ENCODE measurements at regions not wholly inside any gene's neighbourhood (a gene's known extent, or its start where the extent isn't known, plus 50 kb on each side); places are given as distances from the start of the nearest gene placed in this dataset.

- Histone ChIP-seq H3K23me2 (ENCODE audit: low read depth, low read length) (no peaks in the 10 kb centered on the region), H3K9ac (replicated peaks in 1 of 4; ENCODE audit: extremely low read depth in 1 of 4, low read depth in 3 of 4, low read length in 3 of 4) (no peak overlapping the region), H3K36me3 (ENCODE audit: control insufficient read depth in 2 of 4, insufficient read depth in 4 of 4, low read length in 3 of 4) (no peaks in the 10 kb centered on the region), H2BK15ac (ENCODE audit: low read length) (no peak overlapping the region), H3K79me2 (ENCODE audit: control insufficient read depth in 1 of 2, insufficient read depth in 2 of 2, low read length in 2 of 2) (no peaks in the 10 kb centered on the region), H3K4me1 (replicated peaks in 1 of 4; ENCODE audit: control insufficient read depth in 3 of 4, insufficient read depth in 4 of 4, low read length in 3 of 4) (peaks cover 0 to 11% (median 0%) of the 10 kb centered on the region in 4 experiments; a peak in 1 of 7 replicates), H2BK120ac (replicated peaks; ENCODE audit: low read depth, low read length) (no peak overlapping the region), H4K5ac (ENCODE audit: insufficient read length, low read depth, low read length) (no peak overlapping the region), H3K27ac (ENCODE audit: low read depth, low read length) (no peak overlapping the region), H2BK12ac (ENCODE audit: low read depth, low read length) (no peak overlapping the region), H3K79me1 (ENCODE audit: low read depth, low read length) (no peaks in the 10 kb centered on the region), H3K56ac (replicated peaks; ENCODE audit: insufficient read length, low read depth, low read length) (no peak overlapping the region), H3K18ac (ENCODE audit: extremely low read depth, low read length) (no peak overlapping the region), H3K4me2 (ENCODE audit: insufficient read depth in 1 of 2, low read depth in 2 of 2, low read length in 2 of 2) (no peak overlapping the region), H3K4ac (replicated peaks; ENCODE audit: insufficient read length, low read depth, low read length) (no peak overlapping the region), H3K23ac (ENCODE audit: insufficient read length) (no peak overlapping the region), H2BK20ac (ENCODE audit: low read length) (no peak overlapping the region), H3K4me3 (ENCODE audit: extremely low read depth in 1 of 4, insufficient read depth in 2 of 4, low read depth in 3 of 4, low read length in 4 of 4) (no peak overlapping the region), H2BK5ac (ENCODE audit: low read depth, low read length) (no peak overlapping the region), H4K20me1 (replicated peaks in 1 of 2; ENCODE audit: control insufficient read depth in 1 of 2, insufficient read depth in 2 of 2, low read length in 2 of 2) (no peaks in the 10 kb centered on the region), H4K8ac (ENCODE audit: extremely low read depth, insufficient read depth, low read length) (no peak overlapping the region), H4K91ac (replicated peaks; ENCODE audit: insufficient read length, low read length) (no peak overlapping the region), H2AFZ (ENCODE audit: low read length) (no peak overlapping the region), H3K9me3 (ENCODE audit: insufficient read depth in 2 of 2, low read depth in 1 of 2, low read length in 1 of 2) (no peaks in the 10 kb centered on the region), H3K27me3 (replicated peaks in 1 of 4; ENCODE audit: control insufficient read depth in 3 of 4, extremely low read depth in 1 of 4, insufficient read depth in 3 of 4, low read length in 3 of 4) (no peaks in the 10 kb centered on the region), H2AK5ac (ENCODE audit: low read depth, low read length) (no peak overlapping the region), H3K14ac (ENCODE audit: insufficient read length) (no peak overlapping the region)
- DNase-seq (ENCODE audit: low read depth in 1 of 2, low spot score in 2 of 2) = no peak
- TF ChIP-seq E2F6 (IDR thresholded peaks at IDR 0.05) (0 out of 2 replicates have a peak, but pooled peaks have one; percentile 37), ASH2L (IDR thresholded peaks at IDR 0.05; ENCODE audit: low read length) (peak; percentile 36), TEAD4 (IDR thresholded peaks at IDR 0.05; ENCODE audit: low read depth, low read length) (0 out of 2 replicates have a peak, but pooled peaks have one; percentile 18), BRCA1 (IDR thresholded peaks at IDR 0.05; ENCODE audit: low read depth, low read length) (peak; percentile 46; the same call in 1 of the 2 replicates), EZH2 (IDR thresholded peaks at IDR 0.05; ENCODE audit: low read depth, low read length, severe bottlenecking) (no peak), SP1 (IDR thresholded peaks at IDR 0.05; ENCODE audit: low read depth, low read length) (peak; percentile 63; the same call in 1 of the 2 replicates), TAF1 (IDR thresholded peaks at IDR 0.05; ENCODE audit: low read depth, low read length) (no peak)
- ChIA-PET POLR2A (ENCODE audit: partially characterized antibody) (no interaction called here), CTCF (ENCODE audit: partially characterized antibody) (interaction anchor here (1.3 kb wide), 1 partner anchor 28 kb away, joined by 4 read pairs; no protein-coding TSS in a partner anchor)
- FAIRE-seq = no peak
- 84% methylated on average over 2 of the region's 2 CpGs; no CpG with 5 or more reads in 1 of the 2 experiments for WGBS, 2 experiments (ENCODE audit: extremely low coverage in 1 of 2, insufficient coverage in 1 of 2, insufficient read length in 1 of 2, insufficient replicate concordance in 2 of 2, low coverage in 1 of 2, low lambda C conversion rate in 2 of 2, missing lambda C conversion rate in 1 of 2)
Observed at GRCh38 chr9:7967851-7968250, 168.3 kb upstream of the DMAC1 start.
